BJ (cell line): ENCODE measurements at regions not wholly inside any gene's neighbourhood (a gene's known extent, or its start where the extent isn't known, plus 50 kb on each side); places are given as distances from the start of the nearest gene placed in this dataset.
"Not testable (repeated sequence)": the region's sequence is repeated elsewhere in the genome, so short reads cannot be mapped to it uniquely, and the experiment has no call there.

Experiments used
- CTCF ChIA-PET: fragments of 350-600 bp; formaldehyde crosslinking; extraction: SDS; loops from one replicate; lab custom pipeline; 2021; ENCODE audit warnings: antibody characterized with exemption, inconsistent platforms; lab: Yijun Ruan, JAX
- POLR2A ChIA-PET: fragments of 300-600 bp; sonication (Branson Sonifier 250); formaldehyde crosslinking; extraction: SDS; loops from one replicate; lab custom pipeline; 2021; ENCODE audit warnings: antibody characterized with exemption; lab: Charles Lee
- DNase-seq: peaks from one replicate; pipeline ENCODE4 v3.0.0-alpha.2; 2011; ENCODE audit warnings: low read depth
- H3K27me3 ChIP-seq: 2 replicates; pipeline ENCODE4 v1.6.0; 2011; ENCODE audit warnings: low read length; ENCODE audit not compliant: control insufficient read depth, insufficient read depth
- H3K36me3 ChIP-seq: 2 replicates; pipeline ENCODE4 v1.5.1; 2011; ENCODE audit warnings: low read length; ENCODE audit not compliant: control insufficient read depth, insufficient read depth
- H3K4me3 ChIP-seq: 2 replicates; pipeline ENCODE4 v1.5.1; 2011; ENCODE audit warnings: low read depth, mild to moderate bottlenecking, control low read depth, low read length
- CTCF ChIP-seq: IDR thresholded peaks from 2 replicates; pipeline ENCODE4 v1.5.1; 2011; ENCODE audit warnings: low read depth, mild to moderate bottlenecking, control low read depth, inconsistent platforms, low read length, moderate library complexity; ENCODE audit not compliant: insufficient read depth

- H3K27me3 ChIP-seq: no peaks in the 10 kb centered on the region
- POLR2A ChIA-PET: no interaction called here
- no peak for TF ChIP-seq CTCF
- no peak overlapping the region for H3K4me3 ChIP-seq
- CTCF ChIA-PET: no interaction called here
- DNase-seq: no peak
- no peaks in the 10 kb centered on the region for H3K36me3 ChIP-seq
Observed at GRCh38 chr16:63876103-63876502, 1245.8 kb downstream of the CDH11 start.

GRCh38 chr16:63860700-63861099 is 1261.2 kb downstream of the CDH11 start:
- H3K36me3 ChIP-seq, H3K4me3 ChIP-seq, DNase-seq, CTCF ChIA-PET, POLR2A ChIA-PET, H3K27me3 ChIP-seq: not testable (repeated sequence)

- ChIA-PET CTCF (no interaction called here), POLR2A (no interaction called here)
- Histone ChIP-seq H3K27me3 (no peaks in the 10 kb centered on the region), H3K36me3 (no peaks in the 10 kb centered on the region), H3K4me3 (no peak overlapping the region)
- no peak for TF ChIP-seq CTCF
- no peak for DNase-seq
Observed at GRCh38 chr16:63856537-63856936, 1265.3 kb downstream of the CDH11 start.

- no peak for DNase-seq
- ChIA-PET POLR2A (no interaction called here), CTCF (no interaction called here)
- Histone ChIP-seq H3K27me3 (no peaks in the 10 kb centered on the region), H3K4me3 (no peak overlapping the region), H3K36me3 (no peaks in the 10 kb centered on the region)
- no peak for TF ChIP-seq CTCF
Observed at GRCh38 chr16:63850979-63851378, 1270.9 kb downstream of the CDH11 start.

- CTCF ChIA-PET: no interaction called here
- TF ChIP-seq CTCF: no peak
- DNase-seq: no peak
- POLR2A ChIA-PET: no interaction called here
- no peak overlapping the region for H3K4me3 ChIP-seq
- H3K27me3 ChIP-seq: no peaks in the 10 kb centered on the region
- no peaks in the 10 kb centered on the region for H3K36me3 ChIP-seq
Observed at GRCh38 chr16:63841271-63841670, 1280.6 kb downstream of the CDH11 start.

- Histone ChIP-seq H3K4me3 (no peak overlapping the region), H3K27me3 (no peaks in the 10 kb centered on the region), H3K36me3 (no peaks in the 10 kb centered on the region)
- TF ChIP-seq CTCF: no peak
- DNase-seq: no peak
- CTCF ChIA-PET: no interaction called here
- POLR2A ChIA-PET: no interaction called here
Observed at GRCh38 chr16:63830061-63830460, 1291.8 kb downstream of the CDH11 start.
